HG03039 (cell line): ENCODE measurements at regions not wholly inside any gene's neighbourhood (a gene's known extent, or its start where the extent isn't known, plus 50 kb on each side); places are given as distances from the start of the nearest gene placed in this dataset.
"Not testable (repeated sequence)": the region's sequence is repeated elsewhere in the genome, so short reads cannot be mapped to it uniquely, and the experiment has no call there.

Experiments
- ATAC-seq: cut with Tn5 transposase; IDR thresholded peaks from one replicate; pipeline ENCODE4 v1.9.1; 2021; ENCODE audit warnings: mild to moderate bottlenecking, moderate library complexity; ENCODE audit not compliant: unreplicated experiment

- no peak for ATAC-seq
Observed at GRCh38 chr12:131468206-131468605, 242.7 kb upstream of the SFSWAP start.

DNA sequence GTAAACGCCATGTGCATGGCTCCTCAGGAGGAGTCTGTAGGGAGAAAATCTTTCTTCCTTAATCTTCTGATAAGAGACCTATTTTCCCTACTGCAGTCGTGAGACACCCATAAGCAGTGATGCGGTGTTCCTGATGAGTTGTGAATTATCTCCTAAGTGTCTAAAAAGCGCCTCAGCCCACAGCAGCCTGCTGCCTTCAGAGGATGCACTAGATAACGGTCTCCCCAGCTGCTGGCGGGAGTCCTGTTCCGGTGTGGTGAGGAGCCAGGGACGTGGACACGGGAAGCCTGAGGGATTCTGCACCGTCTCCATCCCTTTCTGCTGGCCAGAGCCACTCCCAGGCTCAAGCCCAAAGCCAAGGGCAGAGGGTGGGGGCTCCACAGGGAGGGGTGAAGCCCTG lies 240.9 kb upstream of the SFSWAP start:
- not testable (repeated sequence) for ATAC-seq

DNA sequence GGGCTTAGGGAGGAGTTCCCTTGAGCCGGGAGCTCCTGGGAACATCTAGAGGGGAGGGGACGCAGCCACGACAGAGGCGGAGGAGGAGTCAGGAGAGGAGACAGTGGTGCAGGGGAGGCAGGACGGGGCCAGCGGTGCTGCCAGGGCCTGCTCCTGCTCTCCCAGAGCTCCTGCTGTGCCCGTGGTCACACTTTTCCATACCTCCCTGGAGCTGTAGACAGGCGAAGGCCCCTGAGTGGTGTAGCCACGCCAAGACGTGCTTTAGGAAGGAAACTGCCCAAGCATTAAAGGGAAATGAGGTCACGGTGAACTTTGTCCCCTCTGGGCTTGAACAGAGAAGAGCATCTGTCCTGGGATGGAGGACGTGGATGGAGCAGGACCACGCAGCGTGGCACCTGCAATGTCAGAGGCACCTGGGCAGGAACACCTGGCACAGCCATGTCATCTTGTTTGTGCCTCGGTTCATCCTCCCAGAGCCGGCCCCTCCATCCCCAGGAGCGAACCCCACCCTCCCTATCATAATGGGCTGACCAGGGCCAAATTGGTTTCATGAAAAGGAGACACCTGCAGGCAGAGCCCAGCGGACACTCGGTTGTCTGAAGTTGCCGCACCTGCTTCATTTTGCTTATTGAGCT lies 239.5 kb upstream of the SFSWAP start:
- no peak for ATAC-seq

- ATAC-seq = no peak
Observed at GRCh38 chr12:131471946-131472732, 238.8 kb upstream of the SFSWAP start.

GRCh38 chr12:131473261-131473660 lies 237.6 kb upstream of the SFSWAP start:
- no peak for ATAC-seq

GRCh38 chr12:131473741-131474709 lies 236.9 kb upstream of the SFSWAP start:
- no peak for ATAC-seq

GRCh38 chr12:131475012-131475411 lies 235.9 kb upstream of the SFSWAP start:
- not testable (repeated sequence) for ATAC-seq

- no peak for ATAC-seq
Observed at GRCh38 chr12:131477613-131478012, 233.3 kb upstream of the SFSWAP start.

DNA sequence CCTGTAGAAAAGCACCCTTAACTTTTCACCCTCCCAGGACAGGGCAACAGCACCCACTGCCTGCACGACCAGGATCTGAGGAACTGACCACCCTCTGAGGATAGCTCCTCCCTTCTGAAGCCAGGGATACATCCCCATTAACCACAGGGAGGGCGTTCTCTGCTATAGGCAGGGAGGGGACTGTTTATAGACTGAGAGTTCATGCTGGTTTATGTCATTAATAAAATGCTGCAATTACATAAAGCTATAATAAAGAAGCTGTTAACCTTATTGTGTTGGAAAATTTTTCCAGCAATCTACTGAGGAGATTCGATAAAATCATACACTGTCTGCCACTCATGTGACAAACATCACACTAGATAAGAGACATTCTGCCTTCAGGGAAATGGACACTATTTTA lies 232.4 kb upstream of the SFSWAP start:
- ATAC-seq = no peak

- ATAC-seq = no peak
Observed at GRCh38 chr12:131482199-131482598, 228.7 kb upstream of the SFSWAP start.

DNA sequence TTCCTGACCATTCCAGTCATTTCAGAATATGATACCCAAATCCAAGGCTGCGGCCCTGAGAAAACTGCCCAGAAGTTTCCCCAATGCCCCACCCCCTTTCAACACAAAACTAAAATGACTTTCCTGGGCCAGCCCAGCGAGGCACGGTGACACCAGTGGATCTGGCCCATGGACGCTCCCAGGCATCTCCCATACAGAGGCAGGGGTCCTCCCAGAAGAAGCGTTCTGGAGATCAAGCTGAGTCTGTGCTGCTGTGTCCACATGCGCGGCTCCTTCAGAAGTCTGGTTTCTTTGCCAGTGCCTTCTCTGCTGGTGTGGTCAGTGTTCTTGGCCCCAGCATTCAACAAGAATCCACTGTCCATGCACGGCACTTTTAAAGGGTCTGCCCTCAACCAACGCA lies 228.2 kb upstream of the SFSWAP start:
- ATAC-seq = no peak

DNA sequence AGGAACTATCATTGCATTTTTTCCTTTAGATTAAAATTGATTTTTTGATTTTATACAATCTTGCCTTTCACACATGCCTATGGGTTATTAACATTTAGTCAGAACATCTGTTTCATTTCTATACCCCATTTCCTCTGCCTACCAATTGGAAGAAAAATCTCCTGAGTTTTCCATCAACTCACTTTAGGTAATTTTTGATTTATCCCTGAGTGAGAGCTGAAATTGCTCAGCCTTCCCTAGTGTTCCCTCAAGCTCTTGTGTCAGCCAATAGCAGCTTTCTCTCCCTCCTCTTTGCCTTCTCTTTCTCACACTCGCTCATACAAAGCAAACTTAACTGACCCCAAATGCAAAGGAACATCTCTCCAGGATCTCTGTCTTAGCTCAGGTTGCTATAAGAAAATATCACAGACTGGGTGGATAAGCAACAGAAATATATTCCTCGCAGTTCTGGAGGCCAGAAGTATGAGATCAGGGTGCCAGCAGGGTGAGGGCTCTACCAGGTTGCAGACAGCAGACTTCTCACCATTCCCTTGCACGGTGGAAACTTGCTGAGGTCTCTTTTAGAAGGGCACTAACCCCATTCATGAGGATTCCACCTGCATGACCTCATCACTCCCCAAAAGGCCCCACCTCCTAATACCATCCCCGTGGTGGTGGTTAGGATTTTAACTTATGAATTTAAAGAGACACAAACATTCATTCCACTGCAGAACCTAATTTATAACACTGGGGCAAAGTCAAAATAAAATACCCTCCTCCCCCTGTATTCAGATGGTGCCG lies 224.2 kb upstream of the SFSWAP start:
- no peak for ATAC-seq

- no peak for ATAC-seq
Observed at GRCh38 chr12:131487388-131488124, 223.3 kb upstream of the SFSWAP start.

DNA sequence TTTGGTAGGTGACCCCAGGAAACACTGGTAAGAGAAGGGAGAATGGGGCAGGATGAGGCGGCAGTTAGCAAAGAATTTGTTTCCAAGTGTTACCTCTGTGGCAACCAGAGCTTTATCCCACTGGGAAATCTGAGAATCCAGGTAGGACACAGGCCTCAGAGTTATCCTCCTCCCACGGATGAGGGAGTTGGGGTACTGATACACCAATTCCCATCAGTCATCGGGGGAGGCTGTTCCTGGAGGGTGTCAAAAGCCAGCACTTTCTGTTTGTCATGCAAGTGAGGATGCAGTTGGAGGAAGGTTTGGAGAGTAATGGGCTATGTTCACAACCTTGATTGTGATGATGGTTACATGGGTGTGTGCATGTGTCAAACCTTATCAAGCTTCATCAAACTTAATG lies 221.2 kb upstream of the SFSWAP start:
- no peak for ATAC-seq

DNA sequence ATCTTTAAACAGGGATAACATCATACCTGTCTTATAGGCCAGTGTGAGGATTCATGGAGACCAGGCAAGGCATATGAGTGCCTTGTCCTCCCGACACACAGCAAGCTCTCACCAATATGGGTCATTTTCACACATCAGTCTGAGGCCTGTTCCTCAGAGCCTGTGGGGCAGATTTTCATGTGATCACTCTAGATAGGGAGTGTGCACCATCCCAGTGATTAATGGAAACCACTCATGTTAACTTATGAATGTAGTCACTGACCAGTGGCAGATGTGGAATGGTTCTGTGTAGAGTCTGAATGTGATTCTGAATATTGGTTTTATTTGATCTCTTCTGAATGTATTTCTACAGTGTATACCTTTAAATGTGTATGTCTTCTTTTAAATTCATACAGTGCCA lies 219.7 kb upstream of the SFSWAP start:
- ATAC-seq = no peak

- no peak for ATAC-seq
Observed at GRCh38 chr12:131491916-131492490, 218.9 kb upstream of the SFSWAP start.

- no peak for ATAC-seq
Observed at GRCh38 chr12:131493068-131493826, 217.6 kb upstream of the SFSWAP start.

DNA sequence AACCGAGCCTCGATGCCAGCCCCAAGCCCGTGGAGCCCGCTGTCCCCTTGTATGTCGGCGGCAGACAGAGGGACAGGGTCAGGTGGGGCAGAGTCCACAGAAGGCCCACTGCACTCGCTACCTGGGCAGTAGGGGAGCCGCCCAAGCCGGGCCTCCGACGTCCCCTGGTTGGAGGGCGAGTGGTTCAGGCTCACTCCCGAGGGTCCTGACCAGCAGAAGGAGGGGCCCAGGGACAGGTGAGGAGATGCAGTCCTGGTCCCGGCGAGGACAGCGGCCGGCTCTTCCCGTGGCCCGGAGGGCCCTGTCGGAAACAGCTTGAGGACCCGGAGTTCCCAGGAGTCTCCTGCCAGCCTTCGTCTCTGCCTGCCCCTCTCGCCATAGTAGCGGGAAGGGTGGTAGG lies 216.7 kb upstream of the SFSWAP start:
- no peak for ATAC-seq
